Activated CD4-positive, alpha-beta memory T cell treated with anti-CD3 and anti-CD28 coated beads for 36 hours (primary cell): ENCODE measurements at regions not wholly inside any gene's neighbourhood (a gene's known extent, or its start where the extent isn't known, plus 50 kb on each side); places are given as distances from the start of the nearest gene placed in this dataset.

ENCODE experiments used
- CTCF ChIA-PET: fragments of 350-600 bp; sonication (Branson Sonifier 250); formaldehyde crosslinking; loops from one replicate; lab custom pipeline; 2021; ENCODE audit warnings: antibody characterized with exemption, inconsistent platforms; lab: Charles Lee
- POLR2A ChIA-PET: fragments of 350-600 bp; sonication (Branson Sonifier 250); formaldehyde crosslinking; loops from one replicate; lab custom pipeline; 2021; ENCODE audit warnings: antibody characterized with exemption; lab: Charles Lee
- DNase-seq: peaks from one replicate; pipeline ENCODE4 v3.0.0-alpha.2; 2020
- H3K27ac Mint-ChIP-seq: one replicate; pipeline ENCODE4 v1.8.0; 2021; ENCODE audit warnings: mixed read lengths
- H3K27me3 Mint-ChIP-seq: one replicate; pipeline ENCODE4 v1.8.0; 2021; ENCODE audit warnings: mixed read lengths
- H3K36me3 Mint-ChIP-seq: one replicate; pipeline ENCODE4 v1.8.0; 2021; ENCODE audit warnings: mixed read lengths
- H3K4me1 Mint-ChIP-seq: one replicate; pipeline ENCODE4 v1.8.0; 2021; ENCODE audit warnings: low read depth, mixed read lengths
- H3K4me3 Mint-ChIP-seq: one replicate; pipeline ENCODE4 v1.8.0; 2021; ENCODE audit warnings: mild to moderate bottlenecking, mixed read lengths
- H3K9me3 Mint-ChIP-seq: one replicate; pipeline ENCODE4 v1.8.0; 2021; ENCODE audit warnings: mixed read lengths
- intact Hi-C: fragments of 100-400 bp; cut with micrococcal nuclease; formaldehyde crosslinking; loops from one replicate; pipeline ENCODE4 v1.15.1; 2023

- CTCF ChIA-PET = no interaction called here
- intact Hi-C loops = no loop called here
- Mint-ChIP-seq H3K27me3 (no peaks in the 10 kb centered on the region), H3K36me3 (no peaks in the 10 kb centered on the region), H3K9me3 (peaks cover 11% of the 10 kb centered on the region), H3K4me1 (no peaks in the 10 kb centered on the region), H3K27ac (no peak overlapping the region), H3K4me3 (no peak overlapping the region)
- POLR2A ChIA-PET = no interaction called here
- no peak for DNase-seq
These were observed 164.0 kb upstream of the SYT1 start for GRCh38 chr12:78700565-78700964.

GRCh38 chr12:78703820-78704525 is 160.6 kb upstream of the SYT1 start:
- no peak for DNase-seq
- Mint-ChIP-seq H3K4me1 (no peaks in the 10 kb centered on the region), H3K36me3 (no peaks in the 10 kb centered on the region), H3K27ac (no peak overlapping the region), H3K4me3 (no peak overlapping the region), H3K9me3 (peaks cover 13% of the 10 kb centered on the region), H3K27me3 (no peaks in the 10 kb centered on the region)
- intact Hi-C loops = no loop called here
- CTCF ChIA-PET = no interaction called here
- POLR2A ChIA-PET = no interaction called here

- POLR2A ChIA-PET = no interaction called here
- no peak overlapping the region for H3K4me3 Mint-ChIP-seq
- H3K27ac Mint-ChIP-seq = no peak overlapping the region
- no peaks in the 10 kb centered on the region for H3K27me3 Mint-ChIP-seq
- intact Hi-C loops = no loop called here
- CTCF ChIA-PET = no interaction called here
- H3K9me3 Mint-ChIP-seq = peaks cover 8% of the 10 kb centered on the region
- H3K36me3 Mint-ChIP-seq = no peaks in the 10 kb centered on the region
- no peaks in the 10 kb centered on the region for H3K4me1 Mint-ChIP-seq
- no peak for DNase-seq
These were observed 152.6 kb upstream of the SYT1 start for GRCh38 chr12:78711954-78712353.

- Mint-ChIP-seq H3K27ac (no peak overlapping the region), H3K27me3 (no peaks in the 10 kb centered on the region), H3K36me3 (no peaks in the 10 kb centered on the region), H3K4me3 (no peak overlapping the region), H3K4me1 (no peaks in the 10 kb centered on the region), H3K9me3 (peaks cover 8% of the 10 kb centered on the region)
- no peak for DNase-seq
- ChIA-PET POLR2A (no interaction called here), CTCF (no interaction called here)
- intact Hi-C loops = no loop called here
These were observed 151.6 kb upstream of the SYT1 start for GRCh38 chr12:78712834-78713481.

GRCh38 chr12:78719721-78720120 is 144.9 kb upstream of the SYT1 start:
- Mint-ChIP-seq H3K27me3 (no peaks in the 10 kb centered on the region), H3K9me3 (peaks cover 10% of the 10 kb centered on the region), H3K4me3 (no peak overlapping the region), H3K4me1 (no peaks in the 10 kb centered on the region), H3K27ac (no peak overlapping the region), H3K36me3 (no peaks in the 10 kb centered on the region)
- POLR2A ChIA-PET = no interaction called here
- DNase-seq = no peak
- CTCF ChIA-PET = no interaction called here
- intact Hi-C loops = no loop called here

GRCh38 chr12:78721906-78722305 is 142.7 kb upstream of the SYT1 start:
- peaks cover 17% of the 10 kb centered on the region for H3K9me3 Mint-ChIP-seq
- H3K4me3 Mint-ChIP-seq = no peak overlapping the region
- POLR2A ChIA-PET = no interaction called here
- H3K36me3 Mint-ChIP-seq = no peaks in the 10 kb centered on the region
- DNase-seq = no peak
- intact Hi-C loops = no loop called here
- no peaks in the 10 kb centered on the region for H3K4me1 Mint-ChIP-seq
- no peak overlapping the region for H3K27ac Mint-ChIP-seq
- H3K27me3 Mint-ChIP-seq = no peaks in the 10 kb centered on the region
- CTCF ChIA-PET = no interaction called here

- Mint-ChIP-seq H3K4me3 (no peak overlapping the region), H3K9me3 (peaks cover 11% of the 10 kb centered on the region), H3K4me1 (no peaks in the 10 kb centered on the region), H3K36me3 (no peaks in the 10 kb centered on the region), H3K27me3 (no peaks in the 10 kb centered on the region), H3K27ac (no peak overlapping the region)
- ChIA-PET CTCF (no interaction called here), POLR2A (no interaction called here)
- no peak for DNase-seq
- intact Hi-C loops = no loop called here
These were observed 139.5 kb upstream of the SYT1 start for GRCh38 chr12:78725033-78725432.

- Mint-ChIP-seq H3K27ac (no peak overlapping the region), H3K27me3 (no peaks in the 10 kb centered on the region), H3K36me3 (no peaks in the 10 kb centered on the region), H3K4me1 (no peaks in the 10 kb centered on the region), H3K4me3 (no peak overlapping the region), H3K9me3 (peaks cover 11% of the 10 kb centered on the region)
- DNase-seq = no peak
- CTCF ChIA-PET = no interaction called here
- intact Hi-C loops = no loop called here
- POLR2A ChIA-PET = no interaction called here
These were observed 138.5 kb upstream of the SYT1 start for GRCh38 chr12:78725951-78726580.

- POLR2A ChIA-PET = no interaction called here
- no peak overlapping the region for H3K27ac Mint-ChIP-seq
- H3K9me3 Mint-ChIP-seq = peaks cover 6% of the 10 kb centered on the region
These were observed 137.7 kb upstream of the SYT1 start for GRCh38 chr12:78726854-78727253.

GRCh38 chr12:78732481-78732880 is 132.1 kb upstream of the SYT1 start:
- peaks cover 5% of the 10 kb centered on the region for H3K9me3 Mint-ChIP-seq
- no peaks in the 10 kb centered on the region for H3K27me3 Mint-ChIP-seq
- intact Hi-C loops = no loop called here
- no peaks in the 10 kb centered on the region for H3K36me3 Mint-ChIP-seq
- no peak for DNase-seq
- H3K4me1 Mint-ChIP-seq = no peaks in the 10 kb centered on the region
- POLR2A ChIA-PET = no interaction called here
- no peak overlapping the region for H3K27ac Mint-ChIP-seq
- CTCF ChIA-PET = no interaction called here
- H3K4me3 Mint-ChIP-seq = no peak overlapping the region

More at GRCh38 chr12:78726854-78727253, 137.7 kb upstream of the SYT1 start:
- no peak for DNase-seq
- H3K4me1 Mint-ChIP-seq = no peaks in the 10 kb centered on the region
- H3K4me3 Mint-ChIP-seq = no peak overlapping the region
- intact Hi-C loops = no loop called here
- CTCF ChIA-PET = no interaction called here
- H3K27me3 Mint-ChIP-seq = no peaks in the 10 kb centered on the region
- no peaks in the 10 kb centered on the region for H3K36me3 Mint-ChIP-seq

GRCh38 chr12:78739653-78740052 is 124.9 kb upstream of the SYT1 start:
- no peak overlapping the region for H3K27ac Mint-ChIP-seq

GRCh38 chr12:78746001-78746400 is 118.6 kb upstream of the SYT1 start:
- Mint-ChIP-seq H3K9me3 (peaks cover 14% of the 10 kb centered on the region), H3K27me3 (no peaks in the 10 kb centered on the region), H3K27ac (no peak overlapping the region), H3K4me1 (no peaks in the 10 kb centered on the region), H3K4me3 (no peak overlapping the region), H3K36me3 (no peaks in the 10 kb centered on the region)
- no peak for DNase-seq
- CTCF ChIA-PET = no interaction called here
- intact Hi-C loops = no loop called here
- POLR2A ChIA-PET = no interaction called here

More at GRCh38 chr12:78739653-78740052, 124.9 kb upstream of the SYT1 start:
- no peak overlapping the region for H3K4me3 Mint-ChIP-seq
- no peaks in the 10 kb centered on the region for H3K4me1 Mint-ChIP-seq
- H3K27me3 Mint-ChIP-seq = no peaks in the 10 kb centered on the region
- DNase-seq = no peak
- H3K9me3 Mint-ChIP-seq = peaks cover 3% of the 10 kb centered on the region
- intact Hi-C loops = no loop called here
- no peaks in the 10 kb centered on the region for H3K36me3 Mint-ChIP-seq
- POLR2A ChIA-PET = no interaction called here
- CTCF ChIA-PET = no interaction called here

GRCh38 chr12:78753058-78753457 is 111.5 kb upstream of the SYT1 start:
- DNase-seq = no peak
- ChIA-PET CTCF (no interaction called here), POLR2A (no interaction called here)
- Mint-ChIP-seq H3K4me1 (no peaks in the 10 kb centered on the region), H3K27me3 (no peaks in the 10 kb centered on the region), H3K36me3 (no peaks in the 10 kb centered on the region), H3K9me3 (peaks cover 19% of the 10 kb centered on the region), H3K27ac (no peak overlapping the region), H3K4me3 (no peak overlapping the region)
- intact Hi-C loops = no loop called here
